ENCODE measurements at regions not wholly inside any gene's neighbourhood (a gene's known extent, or its start where the extent isn't known, plus 50 kb on each side); places are given as distances from the start of the nearest gene placed in this dataset.
"Not testable (repeated sequence)": the region's sequence is repeated elsewhere in the genome, so short reads cannot be mapped to it uniquely, and the experiment has no call there.

DNA sequence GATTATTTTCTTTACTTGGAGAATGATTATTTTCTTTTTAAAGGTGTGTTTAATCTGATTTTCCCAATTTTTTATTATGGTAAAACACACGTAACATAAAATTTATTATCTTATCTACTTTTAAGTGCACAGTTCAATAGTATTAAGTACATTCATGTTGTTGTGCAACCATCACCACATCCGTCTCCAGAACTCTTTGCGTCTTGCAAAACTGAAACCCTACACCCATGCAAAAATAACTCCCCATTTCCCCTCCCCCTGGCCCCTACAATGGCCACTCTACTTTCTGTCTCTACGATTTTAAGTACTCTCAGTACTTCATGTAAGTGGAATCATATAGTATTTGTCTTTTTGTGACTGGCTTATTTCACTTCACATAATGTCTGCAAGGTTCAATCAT is 230.7 kb downstream of the SATB1 start:
- no peak for DNase-seq (ENCODE audit: low spot score)

DNA sequence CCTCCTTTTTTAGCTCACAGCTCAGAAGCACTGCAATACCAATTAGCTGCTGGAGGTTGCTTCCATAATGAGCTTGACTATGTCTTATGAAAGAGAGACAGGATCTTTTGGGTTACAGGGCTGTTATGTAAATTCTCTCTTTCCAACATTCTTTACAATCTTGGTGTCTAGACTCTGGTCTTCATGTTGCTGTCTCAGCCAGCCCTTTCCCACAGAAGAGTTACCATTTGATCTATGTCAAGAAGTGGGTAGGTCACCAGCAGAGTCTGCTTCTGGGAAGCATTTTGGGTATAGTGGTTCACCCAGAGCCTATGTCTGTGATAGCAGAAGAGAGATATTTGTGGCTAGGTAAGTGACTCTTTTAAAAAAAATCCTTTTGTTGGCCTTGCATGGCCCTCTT is 234.5 kb downstream of the SATB1 start:
- DNase-seq (ENCODE audit: low spot score) = no peak

DNA sequence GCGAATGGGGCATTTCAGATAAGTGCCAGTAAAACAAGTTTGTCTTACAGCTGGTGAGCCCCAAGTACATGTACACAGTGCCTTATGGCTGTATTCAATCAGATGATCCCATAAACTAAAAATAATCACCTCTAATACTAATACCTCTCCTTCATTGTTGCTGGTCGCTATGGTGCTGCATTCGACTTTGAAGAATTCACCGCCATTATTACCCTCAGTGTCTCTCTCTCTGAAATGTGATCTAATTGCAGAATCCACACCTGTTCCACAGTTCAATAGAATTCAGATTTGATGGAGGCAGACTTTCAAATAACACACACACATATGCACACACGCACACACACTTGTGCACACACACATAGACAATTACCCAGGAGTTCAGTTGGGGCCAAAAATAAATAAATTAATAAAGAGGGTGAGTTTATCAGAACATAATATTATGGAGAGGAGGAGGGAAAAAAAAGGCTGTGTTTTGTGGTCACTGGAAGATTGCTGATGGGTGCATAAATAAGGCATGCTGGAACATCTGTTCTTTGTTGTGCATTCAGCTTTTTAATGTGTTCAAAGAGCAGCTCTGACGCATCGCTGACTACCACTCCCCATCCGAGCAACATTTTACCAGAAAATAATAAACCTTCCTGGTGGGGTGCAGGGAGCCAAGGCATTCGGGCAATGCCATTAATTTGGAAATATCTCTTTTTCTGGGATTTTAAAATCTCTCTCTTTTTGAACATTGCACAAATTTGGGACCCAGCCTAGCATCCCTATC is 235.7 kb downstream of the SATB1 start:
- no peak for DNase-seq (ENCODE audit: low spot score)

DNA sequence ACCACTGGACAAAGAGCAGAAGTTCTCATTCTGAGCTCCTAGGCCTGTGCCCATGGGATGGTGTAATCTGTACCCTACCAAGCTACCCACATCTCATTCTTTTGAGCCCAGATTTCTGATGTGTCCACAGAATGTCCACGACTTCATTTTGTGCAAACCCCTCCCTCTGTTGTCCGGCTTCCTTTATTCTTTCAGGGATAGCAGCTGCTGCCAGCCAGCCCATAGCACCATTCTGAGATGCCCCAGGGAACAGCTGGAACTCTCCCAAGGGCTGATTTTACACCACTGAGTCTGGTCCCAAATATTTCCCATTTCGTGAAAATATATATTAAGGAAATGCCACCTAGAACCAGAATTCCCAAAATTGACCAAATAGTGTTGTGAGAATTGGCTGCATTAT is 236.6 kb downstream of the SATB1 start:
- no peak for DNase-seq (ENCODE audit: low spot score)

DNA sequence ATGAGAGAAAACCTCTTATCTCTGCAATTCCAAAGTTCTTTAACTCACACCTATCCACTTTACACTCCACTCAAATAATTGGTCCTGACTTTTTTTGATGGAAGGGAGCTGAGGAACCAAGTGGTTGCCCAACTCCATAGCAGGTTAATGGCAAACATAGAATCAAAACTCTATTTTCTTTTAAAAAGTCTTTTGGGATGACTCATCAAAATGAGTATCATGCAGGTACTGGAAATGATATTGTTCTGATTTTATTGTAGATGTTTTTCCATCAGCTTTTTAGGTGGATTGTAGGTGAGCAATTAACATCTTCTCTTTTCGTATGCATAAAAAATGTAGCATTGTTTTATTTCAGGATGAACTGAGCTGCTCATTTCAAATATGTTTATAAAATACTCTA is 239.5 kb downstream of the SATB1 start:
- DNase-seq (ENCODE audit: low spot score) = no peak

DNA sequence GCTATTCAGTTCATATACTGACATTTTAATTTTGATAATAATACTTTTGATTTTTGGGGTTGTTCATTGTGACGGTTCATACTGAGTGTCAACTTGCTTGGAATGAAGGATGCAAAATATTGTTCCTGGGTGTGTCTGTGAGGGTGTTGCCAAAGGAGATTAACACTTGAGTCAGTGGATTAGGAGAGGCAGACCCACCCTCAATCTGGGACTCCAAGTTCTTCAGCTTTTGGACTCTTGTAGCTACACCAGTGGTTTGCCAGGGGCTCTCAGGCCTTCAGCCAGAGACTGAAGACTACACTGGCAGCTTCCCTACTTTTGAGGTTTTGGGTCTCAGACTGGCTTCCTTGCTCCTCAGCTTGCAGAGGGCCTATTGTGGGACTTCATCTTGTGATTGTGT is 242.2 kb downstream of the SATB1 start:
- DNase-seq (ENCODE audit: low spot score) = not testable (repeated sequence)

DNA sequence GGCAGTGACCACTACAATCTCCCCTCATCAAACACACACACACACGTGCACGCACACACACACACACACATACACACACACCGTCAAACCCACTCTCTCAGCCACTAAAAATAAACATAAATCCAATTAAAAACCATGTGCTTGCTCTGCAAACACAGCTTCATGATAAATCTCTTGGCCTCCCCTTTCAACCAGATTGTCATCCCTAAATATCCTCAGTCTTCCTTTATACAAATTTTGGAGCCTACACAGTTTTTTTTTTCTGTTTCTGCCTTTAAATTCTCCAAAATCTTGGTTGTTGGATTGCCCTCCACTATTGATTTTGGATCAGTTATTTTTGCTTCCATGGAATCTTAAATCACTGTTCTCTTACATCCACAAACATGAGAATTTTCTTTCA is 245.6 kb downstream of the SATB1 start:
- peak; percentile 47 for DNase-seq (ENCODE audit: low spot score)

DNA sequence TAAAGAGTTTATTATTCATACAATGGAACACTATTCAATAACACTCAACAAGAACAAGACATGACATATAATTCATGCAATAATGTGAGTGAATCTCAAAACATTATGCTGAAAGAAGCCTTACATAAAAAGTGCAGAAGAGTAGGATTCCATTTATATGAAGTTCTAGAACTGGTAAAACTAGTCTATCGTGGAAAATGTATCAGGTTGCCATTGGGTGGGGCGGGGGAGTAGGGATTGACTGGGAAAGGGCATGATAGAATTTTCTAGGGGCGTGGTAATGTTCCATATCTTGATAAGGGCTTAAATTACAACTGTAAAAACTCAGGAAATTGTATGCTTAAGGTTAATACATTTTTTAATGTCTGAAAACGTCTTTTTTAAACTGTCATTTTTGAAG is 247.9 kb downstream of the SATB1 start:
- no peak for DNase-seq (ENCODE audit: low spot score)

DNA sequence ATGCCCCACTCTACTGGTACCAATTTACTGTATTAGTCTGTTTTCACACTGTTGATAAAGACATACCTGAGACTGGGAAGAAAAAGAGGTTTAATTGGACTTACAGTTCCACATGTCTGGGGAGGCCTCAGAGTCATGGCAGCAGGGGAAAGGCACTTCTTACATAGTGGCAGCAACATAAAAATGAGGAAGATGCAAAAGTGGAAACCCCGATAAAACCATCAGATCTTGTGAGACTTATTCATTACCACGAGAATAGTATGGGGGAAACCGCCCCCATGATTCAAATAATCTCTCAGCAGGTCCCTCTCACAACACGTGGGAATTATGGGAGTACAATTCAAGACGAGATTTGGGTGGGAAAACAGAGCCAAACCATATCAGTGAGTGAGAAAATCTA is 251.2 kb downstream of the SATB1 start:
- DNase-seq (ENCODE audit: low spot score) = not testable (repeated sequence)

DNA sequence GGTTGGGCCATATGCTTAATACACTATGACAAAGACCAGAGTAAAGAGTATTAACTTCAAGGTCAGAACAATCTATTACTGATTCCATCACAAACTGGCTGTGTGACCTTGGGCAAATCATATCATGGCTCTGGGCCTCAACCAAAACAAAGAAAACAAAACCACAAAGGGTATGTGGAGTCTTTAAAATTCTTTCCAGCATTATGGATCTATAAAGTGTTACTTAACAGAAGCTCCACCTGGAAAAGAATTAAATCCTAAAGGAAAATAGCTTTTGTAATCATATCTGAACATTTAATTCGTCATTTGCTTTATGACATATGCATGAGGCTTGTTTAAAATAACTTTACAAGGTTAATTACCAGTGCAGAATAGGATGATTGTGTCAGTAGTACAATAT is 265.5 kb downstream of the SATB1 start:
- DNase-seq (ENCODE audit: low spot score) = no peak

DNA sequence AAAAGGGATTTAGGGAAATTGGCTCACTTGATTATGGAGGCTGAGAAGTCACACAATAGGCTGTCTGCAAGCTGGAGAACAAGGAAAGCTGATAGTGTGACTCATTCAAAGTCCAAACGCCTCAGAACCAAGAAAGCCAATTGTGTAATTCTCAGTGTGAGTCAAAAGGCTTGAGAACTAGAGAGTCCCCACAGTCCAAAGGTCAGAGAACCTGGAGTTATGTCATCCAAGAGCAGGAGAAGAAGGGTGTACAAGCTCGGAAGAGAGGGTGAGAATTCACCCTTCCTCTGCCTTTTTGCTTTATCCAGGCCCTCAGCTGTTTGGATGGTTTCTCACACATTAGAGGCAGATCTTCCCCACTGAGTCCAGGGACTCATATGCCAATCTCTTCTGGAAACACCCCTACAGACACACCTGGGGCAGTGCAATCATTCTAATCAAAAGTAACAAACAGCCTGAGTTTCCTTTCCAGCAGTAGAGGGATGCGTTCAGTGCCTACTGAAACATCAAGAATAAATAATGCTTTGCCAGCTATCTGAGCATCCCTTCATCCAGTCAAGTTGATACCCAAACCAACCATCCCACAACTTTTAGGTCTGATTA is 271.5 kb downstream of the SATB1 start:
- DNase-seq (ENCODE audit: low spot score) = no peak

DNA sequence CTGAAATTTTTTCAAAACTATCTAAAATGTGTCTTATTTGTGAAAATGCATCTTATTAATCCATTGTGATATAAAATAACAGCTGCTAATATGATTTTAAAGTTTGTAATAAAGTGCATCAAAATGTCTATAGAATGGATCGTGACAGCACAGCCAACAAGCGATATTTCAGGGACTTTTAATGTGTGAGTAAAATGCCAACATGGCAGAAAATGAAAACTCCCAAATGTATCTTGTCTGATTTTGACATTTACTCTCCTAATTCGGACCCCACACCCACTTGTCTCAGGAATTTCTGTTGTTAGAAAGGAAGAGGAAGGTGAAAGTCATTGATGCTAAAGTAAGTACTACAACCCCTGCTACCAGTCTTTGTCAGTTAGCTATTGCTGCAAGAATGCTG is 273.9 kb downstream of the SATB1 start:
- no peak for DNase-seq (ENCODE audit: low spot score)

DNA sequence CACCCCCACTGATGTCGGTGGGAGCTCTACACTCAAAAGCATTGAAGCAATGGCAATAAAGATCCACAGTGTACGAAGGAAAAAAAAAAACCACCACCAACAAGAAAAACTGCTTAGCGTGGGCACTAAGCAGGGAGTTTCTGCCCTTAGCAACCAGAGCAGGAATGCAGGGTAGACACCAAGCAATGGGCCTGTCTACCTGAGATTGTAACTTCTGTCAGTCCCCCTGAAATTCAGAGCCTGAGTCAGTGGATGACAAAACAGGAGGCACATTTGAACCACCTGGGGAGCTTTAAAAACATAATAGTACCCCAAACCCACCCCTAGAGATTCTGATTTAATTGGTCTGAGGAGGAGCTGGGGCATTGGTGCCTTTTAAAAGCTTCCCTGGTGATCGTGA is 275.2 kb downstream of the SATB1 start:
- DNase-seq (ENCODE audit: low spot score) = no peak

DNA sequence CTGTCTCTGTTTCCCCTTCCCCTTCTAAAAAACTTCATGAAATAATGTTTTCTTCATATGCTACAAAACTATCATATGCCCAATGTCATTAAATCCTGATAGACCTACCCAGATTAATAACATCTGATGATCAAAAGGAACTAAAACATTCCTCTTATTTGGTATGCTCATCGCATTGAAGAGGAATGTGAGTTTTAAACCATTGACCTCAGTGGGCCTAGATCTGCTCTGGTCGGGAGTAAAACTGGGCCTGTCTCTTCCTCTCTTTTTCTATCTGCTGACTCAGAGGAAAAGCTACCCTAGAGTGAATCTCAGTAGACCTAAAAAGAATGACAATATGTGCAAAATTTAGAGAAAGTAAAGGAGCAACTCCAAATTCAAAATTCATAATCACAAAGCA is 275.8 kb downstream of the SATB1 start:
- DNase-seq (ENCODE audit: low spot score) = no peak

DNA sequence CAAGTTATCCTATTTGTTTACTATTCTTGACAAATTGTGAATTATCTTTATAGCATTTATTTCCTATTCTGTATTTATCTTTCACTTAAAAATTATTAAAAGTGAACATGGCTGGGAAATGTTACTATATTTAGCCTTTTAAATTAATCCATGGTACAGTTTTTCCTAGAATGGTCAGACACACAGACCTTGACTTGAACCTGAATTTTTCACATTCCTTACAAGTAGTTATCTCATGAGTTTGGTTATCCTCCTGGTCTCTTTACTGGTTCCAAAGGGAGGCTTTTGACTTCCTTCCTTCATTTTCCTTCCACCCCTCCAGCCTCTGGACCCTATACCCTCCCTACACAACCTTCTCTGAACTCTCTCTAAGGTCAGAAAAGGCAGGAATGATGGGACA is 280.6 kb downstream of the SATB1 start:
- no peak for DNase-seq (ENCODE audit: low spot score)

DNA sequence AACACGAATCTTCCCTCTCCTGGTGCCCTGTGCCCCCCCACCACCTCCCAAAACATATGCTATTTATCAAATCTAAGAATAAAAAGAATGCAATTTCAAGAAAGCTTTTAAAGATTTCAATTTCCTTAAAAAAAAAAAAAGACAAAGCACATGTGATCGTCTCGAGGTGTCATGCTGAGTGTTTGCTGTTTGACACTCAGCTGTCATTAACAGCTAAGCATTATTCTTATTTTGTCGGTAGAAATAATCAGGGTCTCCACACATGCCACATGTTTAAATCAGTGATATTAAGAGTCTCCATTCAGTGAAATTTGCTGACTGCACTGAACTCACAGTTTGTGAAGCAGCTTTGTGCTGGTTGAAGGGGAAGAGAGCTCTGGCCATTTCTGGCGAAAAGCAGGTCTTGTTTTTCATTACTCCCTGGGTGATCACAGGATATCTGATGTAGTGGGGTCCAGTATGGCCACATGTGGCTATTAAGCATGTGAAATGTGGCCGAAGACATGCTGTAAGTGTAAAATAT is 281.8 kb downstream of the SATB1 start:
- DNase-seq (ENCODE audit: low spot score) = no peak

DNA sequence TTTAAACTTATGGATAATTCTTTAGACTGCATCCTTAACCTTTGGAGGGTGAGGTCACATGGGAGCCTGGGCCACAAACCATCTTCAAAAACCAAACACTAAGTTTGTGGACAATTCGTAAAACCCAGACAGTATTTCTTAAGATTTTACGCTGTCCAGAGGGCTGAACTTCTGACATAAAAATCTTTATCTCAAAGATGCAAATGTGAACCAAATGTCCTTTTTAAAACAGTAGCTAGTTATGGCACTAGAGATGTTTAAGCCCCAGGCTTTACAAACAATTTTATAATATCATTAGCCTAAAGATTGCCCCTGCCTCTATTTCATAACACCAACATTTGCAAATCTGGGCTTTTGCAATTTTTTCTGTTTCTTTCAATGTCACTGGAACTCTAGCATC is 287.2 kb downstream of the SATB1 start:
- no peak for DNase-seq (ENCODE audit: low spot score)

DNA sequence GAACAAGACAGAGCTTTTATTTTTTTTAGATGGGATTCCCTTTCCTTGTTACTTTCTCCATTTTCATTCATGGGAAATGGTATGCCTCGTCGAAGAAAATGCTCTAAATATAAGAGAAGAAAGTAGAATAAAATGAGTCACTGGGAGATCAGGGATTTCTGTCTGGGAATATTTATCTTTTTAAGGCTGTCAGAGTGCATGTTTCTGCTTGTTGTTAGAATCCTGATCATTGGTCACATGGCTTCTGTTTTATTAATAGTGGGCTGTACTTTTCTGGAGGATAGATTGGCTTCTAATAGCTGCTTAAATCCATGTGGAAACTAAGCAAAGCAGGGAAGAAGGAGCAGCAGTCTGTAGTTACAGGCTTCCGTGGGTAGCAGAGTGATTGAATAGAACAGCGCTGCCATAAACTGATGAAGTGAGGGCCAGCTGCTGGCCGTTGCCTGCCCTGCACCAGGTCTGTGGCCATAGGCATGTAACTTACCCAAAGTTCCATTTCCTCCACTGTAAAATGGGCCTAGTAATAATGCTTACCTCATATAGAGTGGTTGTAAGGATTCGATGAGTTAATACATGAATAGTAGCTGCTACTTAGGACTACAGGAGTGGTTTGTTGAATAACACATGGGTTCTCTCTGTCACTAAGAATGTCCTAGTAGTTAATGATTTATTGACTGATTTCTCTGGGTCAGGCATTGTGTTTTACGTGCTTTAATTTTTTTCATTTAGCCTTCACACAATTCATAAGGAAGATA is 289.9 kb downstream of the SATB1 start:
- no peak for DNase-seq (ENCODE audit: low spot score)

DNA sequence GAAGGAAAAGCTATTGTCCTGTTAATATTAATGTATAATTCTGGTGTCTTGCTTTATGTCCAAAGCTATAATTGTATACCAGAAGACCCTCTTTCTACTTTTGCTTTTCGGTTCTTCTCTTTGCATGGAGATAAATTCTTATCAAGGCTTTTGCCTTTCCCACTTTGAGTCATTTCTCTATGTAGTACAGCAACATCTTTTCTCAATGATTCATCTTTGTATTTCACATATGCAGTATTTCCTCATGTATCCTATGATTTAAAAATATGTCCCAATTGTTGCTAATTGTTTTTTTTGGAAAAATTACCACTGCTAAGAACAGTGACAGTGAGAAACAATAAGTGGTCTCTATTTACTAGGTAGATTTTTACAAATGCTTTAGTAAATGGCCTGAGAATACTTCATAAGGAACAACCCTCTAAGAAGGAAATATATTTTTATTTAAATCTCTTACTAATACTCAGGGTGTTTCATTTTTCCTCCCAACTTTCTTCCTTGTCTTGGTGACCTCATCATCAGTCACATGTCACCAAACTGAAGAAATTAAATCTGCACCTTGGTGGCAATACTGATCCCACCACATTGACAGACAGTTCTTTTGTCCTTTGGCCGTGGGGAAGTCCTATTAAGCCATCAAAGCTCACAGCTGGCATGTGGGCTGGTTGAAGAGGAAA is 290.6 kb downstream of the SATB1 start:
- no peak for DNase-seq (ENCODE audit: low spot score)

DNA sequence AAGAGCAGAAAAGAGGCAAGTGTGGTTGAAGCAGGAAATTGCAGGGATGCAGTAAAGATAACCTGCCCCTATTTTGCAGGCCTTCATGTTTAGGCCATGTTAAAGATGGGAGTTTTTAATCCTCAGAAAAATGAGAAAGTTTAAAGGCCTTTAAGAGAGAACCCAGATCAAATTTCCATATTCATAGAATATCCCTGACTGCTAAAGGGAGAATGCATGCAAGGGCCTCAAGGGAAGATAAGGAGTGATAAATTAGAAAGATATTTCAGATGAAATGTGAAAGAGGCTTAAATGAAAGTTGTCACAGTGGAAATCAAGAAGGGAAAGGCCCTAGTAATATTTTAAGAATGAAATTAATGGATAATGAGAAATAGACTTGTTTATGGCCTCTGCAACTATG is 292.1 kb downstream of the SATB1 start:
- DNase-seq (ENCODE audit: low spot score) = no peak

DNA sequence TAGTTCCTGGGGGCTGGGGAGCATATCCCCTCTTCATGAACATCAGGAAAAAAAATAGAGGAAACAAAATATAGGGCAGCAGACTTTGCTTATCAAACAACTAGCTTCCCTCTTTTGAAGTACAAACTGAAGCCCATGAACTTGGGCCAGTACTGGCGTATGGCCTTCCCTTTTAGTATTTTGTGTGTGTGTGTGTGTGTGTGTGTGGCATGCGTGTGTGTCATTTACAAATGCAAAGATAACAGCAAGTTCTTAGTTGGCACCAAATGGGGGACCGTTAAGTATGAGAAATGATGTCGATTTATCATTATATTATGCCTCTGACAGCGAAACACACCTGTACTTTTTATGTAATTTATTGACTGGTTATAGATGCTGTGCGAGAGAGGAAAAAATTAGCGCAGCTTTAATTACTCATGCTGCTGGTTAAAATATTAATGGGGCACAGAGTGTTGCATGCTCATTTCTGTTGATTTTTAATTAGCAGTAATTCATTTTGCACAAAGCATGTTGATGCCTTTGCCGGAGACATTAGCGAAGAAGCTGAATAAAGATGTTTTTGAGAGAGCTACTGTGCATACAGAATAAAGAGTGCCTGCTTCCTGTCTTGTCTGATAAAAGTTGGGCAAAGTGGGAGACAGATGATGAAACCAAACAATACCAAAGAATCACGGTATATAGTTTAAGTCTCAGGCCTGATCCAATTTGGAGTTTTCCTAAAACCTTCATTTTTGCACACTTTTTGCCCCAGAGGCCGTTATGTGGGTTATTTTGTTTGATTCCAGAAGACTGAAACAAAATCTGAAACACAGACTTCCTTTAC is 297.1 kb downstream of the SATB1 start:
- DNase-seq (ENCODE audit: low spot score) = no peak

Data from SK-N-DZ (cell line).